ENCODE measurements at regions not wholly inside any gene's neighbourhood (a gene's known extent, or its start where the extent isn't known, plus 50 kb on each side); places are given as distances from the start of the nearest gene placed in this dataset.

DNA sequence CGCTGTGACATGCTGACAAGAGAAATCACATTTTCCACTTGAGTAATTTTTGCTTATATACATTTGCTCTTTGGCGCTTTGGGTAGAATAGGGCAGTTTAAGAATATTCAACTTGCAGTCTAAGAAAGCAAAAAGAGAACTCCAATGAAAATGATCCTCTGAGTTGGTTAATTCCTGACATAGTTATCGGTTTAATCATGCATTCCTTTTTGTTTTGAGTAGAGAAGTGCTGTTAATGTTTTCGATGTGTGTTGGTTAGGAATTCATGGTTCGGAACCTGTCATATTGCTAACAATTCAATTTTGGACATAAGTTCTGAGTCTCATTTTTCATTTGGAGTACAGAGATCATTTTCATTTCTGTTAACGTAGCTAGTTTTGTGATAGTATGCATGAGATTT, 700.6 kb upstream of the PITX2 start:
- TF ChIP-seq PRPF4 (IDR thresholded peaks at IDR 0.05; ENCODE audit: insufficient read depth, low read depth, low read length, poor library complexity, severe bottlenecking), result no peak
- TF ChIP-seq, protein P1, sequence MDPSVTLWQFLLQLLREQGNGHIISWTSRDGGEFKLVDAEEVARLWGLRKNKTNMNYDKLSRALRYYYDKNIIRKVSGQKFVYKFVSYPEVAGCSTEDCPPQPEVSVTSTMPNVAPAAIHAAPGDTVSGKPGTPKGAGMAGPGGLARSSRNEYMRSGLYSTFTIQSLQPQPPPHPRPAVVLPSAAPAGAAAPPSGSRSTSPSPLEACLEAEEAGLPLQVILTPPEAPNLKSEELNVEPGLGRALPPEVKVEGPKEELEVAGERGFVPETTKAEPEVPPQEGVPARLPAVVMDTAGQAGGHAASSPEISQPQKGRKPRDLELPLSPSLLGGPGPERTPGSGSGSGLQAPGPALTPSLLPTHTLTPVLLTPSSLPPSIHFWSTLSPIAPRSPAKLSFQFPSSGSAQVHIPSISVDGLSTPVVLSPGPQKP (CRISPR knock-in tag; IDR thresholded peaks at IDR 0.05), result no peak
- TF ChIP-seq SRF (CRISPR knock-in tag; IDR thresholded peaks at IDR 0.05), result no peak
- TF ChIP-seq, protein P2, sequence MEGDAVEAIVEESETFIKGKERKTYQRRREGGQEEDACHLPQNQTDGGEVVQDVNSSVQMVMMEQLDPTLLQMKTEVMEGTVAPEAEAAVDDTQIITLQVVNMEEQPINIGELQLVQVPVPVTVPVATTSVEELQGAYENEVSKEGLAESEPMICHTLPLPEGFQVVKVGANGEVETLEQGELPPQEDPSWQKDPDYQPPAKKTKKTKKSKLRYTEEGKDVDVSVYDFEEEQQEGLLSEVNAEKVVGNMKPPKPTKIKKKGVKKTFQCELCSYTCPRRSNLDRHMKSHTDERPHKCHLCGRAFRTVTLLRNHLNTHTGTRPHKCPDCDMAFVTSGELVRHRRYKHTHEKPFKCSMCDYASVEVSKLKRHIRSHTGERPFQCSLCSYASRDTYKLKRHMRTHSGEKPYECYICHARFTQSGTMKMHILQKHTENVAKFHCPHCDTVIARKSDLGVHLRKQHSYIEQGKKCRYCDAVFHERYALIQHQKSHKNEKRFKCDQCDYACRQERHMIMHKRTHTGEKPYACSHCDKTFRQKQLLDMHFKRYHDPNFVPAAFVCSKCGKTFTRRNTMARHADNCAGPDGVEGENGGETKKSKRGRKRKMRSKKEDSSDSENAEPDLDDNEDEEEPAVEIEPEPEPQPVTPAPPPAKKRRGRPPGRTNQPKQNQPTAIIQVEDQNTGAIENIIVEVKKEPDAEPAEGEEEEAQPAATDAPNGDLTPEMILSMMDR (IDR thresholded peaks at IDR 0.05 in 2 of 3, conservative IDR thresholded peaks at IDR 0.05 in 1 of 3; ENCODE audit: insufficient read depth in 2 of 3, low read depth in 1 of 3, low read length in 3 of 3), result no peak
- no peak for TF ChIP-seq ARID1B (IDR thresholded peaks at IDR 0.05)
- no peak for TF ChIP-seq FOXJ3 (CRISPR knock-in tag; IDR thresholded peaks at IDR 0.05)
- TF ChIP-seq MXI1 (IDR thresholded peaks at IDR 0.05; ENCODE audit: low read depth, low read length), result no peak
- TF ChIP-seq, protein P3, sequence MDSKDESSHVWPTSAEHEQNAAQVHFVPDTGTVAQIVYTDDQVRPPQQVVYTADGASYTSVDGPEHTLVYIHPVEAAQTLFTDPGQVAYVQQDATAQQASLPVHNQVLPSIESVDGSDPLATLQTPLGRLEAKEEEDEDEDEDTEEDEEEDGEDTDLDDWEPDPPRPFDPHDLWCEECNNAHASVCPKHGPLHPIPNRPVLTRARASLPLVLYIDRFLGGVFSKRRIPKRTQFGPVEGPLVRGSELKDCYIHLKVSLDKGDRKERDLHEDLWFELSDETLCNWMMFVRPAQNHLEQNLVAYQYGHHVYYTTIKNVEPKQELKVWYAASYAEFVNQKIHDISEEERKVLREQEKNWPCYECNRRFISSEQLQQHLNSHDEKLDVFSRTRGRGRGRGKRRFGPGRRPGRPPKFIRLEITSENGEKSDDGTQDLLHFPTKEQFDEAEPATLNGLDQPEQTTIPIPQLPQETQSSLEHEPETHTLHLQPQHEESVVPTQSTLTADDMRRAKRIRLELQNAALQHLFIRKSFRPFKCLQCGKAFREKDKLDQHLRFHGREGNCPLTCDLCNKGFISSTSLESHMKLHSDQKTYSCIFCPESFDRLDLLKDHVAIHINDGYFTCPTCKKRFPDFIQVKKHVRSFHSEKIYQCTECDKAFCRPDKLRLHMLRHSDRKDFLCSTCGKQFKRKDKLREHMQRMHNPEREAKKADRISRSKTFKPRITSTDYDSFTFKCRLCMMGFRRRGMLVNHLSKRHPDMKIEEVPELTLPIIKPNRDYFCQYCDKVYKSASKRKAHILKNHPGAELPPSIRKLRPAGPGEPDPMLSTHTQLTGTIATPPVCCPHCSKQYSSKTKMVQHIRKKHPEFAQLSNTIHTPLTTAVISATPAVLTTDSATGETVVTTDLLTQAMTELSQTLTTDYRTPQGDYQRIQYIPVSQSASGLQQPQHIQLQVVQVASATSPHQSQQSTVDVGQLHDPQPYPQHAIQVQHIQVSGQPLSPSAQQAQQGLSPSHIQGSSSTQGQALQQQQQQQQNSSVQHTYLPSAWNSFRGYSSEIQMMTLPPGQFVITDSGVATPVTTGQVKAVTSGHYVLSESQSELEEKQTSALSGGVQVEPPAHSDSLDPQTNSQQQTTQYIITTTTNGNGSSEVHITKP (IDR thresholded peaks at IDR 0.05; ENCODE audit: partially characterized antibody), result no peak
